SH-SY5Y (cell line): ENCODE measurements at regions not wholly inside any gene's neighbourhood (a gene's known extent, or its start where the extent isn't known, plus 50 kb on each side); places are given as distances from the start of the nearest gene placed in this dataset.

ENCODE experiments used
- GATA2 ChIP-seq: IDR thresholded peaks from 2 replicates; pipeline ENCODE4 v1.6.1; 2011; ENCODE audit warnings: mild to moderate bottlenecking, low read depth, low read length
- GATA3 ChIP-seq: IDR thresholded peaks from 2 replicates; pipeline ENCODE4 v1.6.1; 2011; ENCODE audit warnings: low read depth, mild to moderate bottlenecking, low read length, moderate library complexity

DNA sequence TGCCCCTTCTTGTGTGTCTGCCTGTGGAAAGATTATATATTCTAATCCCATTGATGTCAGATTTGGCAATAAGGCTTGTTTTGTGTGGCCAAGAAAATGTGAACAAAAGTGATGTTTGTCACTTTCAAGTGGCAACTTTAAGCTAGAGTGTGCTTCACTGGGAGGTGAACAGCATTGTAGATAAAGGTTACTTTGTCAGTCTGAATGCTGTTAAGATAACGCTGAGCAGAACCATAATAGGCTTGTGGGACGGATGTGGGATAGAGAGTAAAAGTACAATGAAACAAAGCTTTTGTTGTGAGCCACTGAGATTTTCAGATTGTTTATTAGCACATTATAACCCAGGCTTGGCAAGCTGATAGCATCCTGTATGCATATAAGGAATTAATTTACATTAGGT, 303.8 kb upstream of the MAN1A1 start:
- TF ChIP-seq GATA2 (no peak), GATA3 (no peak)
